GM23248 (cell line): ENCODE measurements at regions not wholly inside any gene's neighbourhood (a gene's known extent, or its start where the extent isn't known, plus 50 kb on each side); places are given as distances from the start of the nearest gene placed in this dataset.

Experiments used
- DNase-seq: peaks from one replicate; pipeline ENCODE4 v3.0.0-alpha.2; 2015
- H2AFZ ChIP-seq: fragments of 200-600 bp; sonication (generic); 2 replicates; pipeline ENCODE4 v1.6.1; 2016; ENCODE audit warnings: antibody characterized with exemption
- H3F3A ChIP-seq: fragments of 200-600 bp; sonication (generic); 2 replicates; pipeline ENCODE4 v1.6.1; 2016; ENCODE audit warnings: mild to moderate bottlenecking, antibody characterized with exemption, mixed run types; ENCODE audit not compliant: insufficient read depth
- H3K27ac ChIP-seq: fragments of 200-600 bp; sonication (generic); 2 replicates; pipeline ENCODE4 v1.5.1; 2016; ENCODE audit warnings: mild to moderate bottlenecking
- H3K27me3 ChIP-seq: fragments of 200-600 bp; sonication (generic); replicated peaks from 2 replicates; pipeline ENCODE4 v1.6.1; 2016; ENCODE audit warnings: mild to moderate bottlenecking; ENCODE audit not compliant: insufficient read depth
- H3K36me3 ChIP-seq: fragments of 200-600 bp; sonication (generic); 2 replicates; pipeline ENCODE4 v1.6.1; 2016; ENCODE audit warnings: low read depth, mild to moderate bottlenecking
- H3K4me1 ChIP-seq: fragments of 200-600 bp; sonication (generic); 2 replicates; pipeline ENCODE4 v1.6.1; 2016; ENCODE audit warnings: mild to moderate bottlenecking; ENCODE audit not compliant: insufficient read depth
- H3K4me2 ChIP-seq: fragments of 200-600 bp; sonication (generic); one replicate; pipeline ENCODE4 v1.6.1; 2016; ENCODE audit warnings: mild to moderate bottlenecking; ENCODE audit not compliant: unreplicated experiment
- H3K4me3 ChIP-seq: fragments of 200-600 bp; sonication (generic); 2 replicates; pipeline ENCODE4 v1.5.1; 2016; ENCODE audit warnings: mild to moderate bottlenecking
- H3K79me2 ChIP-seq: fragments of 200-600 bp; sonication (generic); 2 replicates; pipeline ENCODE4 v1.6.1; 2016; ENCODE audit warnings: mild to moderate bottlenecking; ENCODE audit not compliant: insufficient read depth
- H3K9ac ChIP-seq: fragments of 200-600 bp; sonication (generic); 2 replicates; pipeline ENCODE4 v1.6.1; 2016; ENCODE audit warnings: mild to moderate bottlenecking
- H3K9me2 ChIP-seq: fragments of 200-600 bp; sonication (generic); 2 replicates; pipeline ENCODE4 v1.6.1; 2016; ENCODE audit warnings: mixed run types, mild to moderate bottlenecking, moderate library complexity; ENCODE audit not compliant: insufficient read depth
- H3K9me3 ChIP-seq: fragments of 200-600 bp; sonication (generic); one replicate; pipeline ENCODE4 v1.6.1; 2017; ENCODE audit warnings: low read depth
- H4K20me1 ChIP-seq: fragments of 200-600 bp; sonication (generic); 2 replicates; pipeline ENCODE4 v1.6.0; 2016; ENCODE audit not compliant: insufficient read depth
- EZH2 ChIP-seq: fragments of 200-600 bp; sonication (generic); IDR thresholded peaks from 2 replicates; pipeline ENCODE4 v1.6.1; 2018; ENCODE audit warnings: antibody characterized with exemption, mild to moderate bottlenecking; ENCODE audit not compliant: insufficient read depth, poor library complexity, severe bottlenecking
- EZH2phosphoT487 ChIP-seq: fragments of 200-600 bp; sonication (generic); IDR thresholded peaks from 2 replicates; pipeline ENCODE4 v1.6.1; 2018; ENCODE audit warnings: antibody characterized with exemption, moderate library complexity, mild to moderate bottlenecking, low read depth; ENCODE audit not compliant: insufficient read depth
- WGBS, 2 experiments: methylation state at CpG; one replicate each; pipeline ENCODE4 v1.1.6; 2015 to 2017; ENCODE audit warnings: low lambda C conversion rate in 2 of 2, low coverage in 1 of 2; ENCODE audit errors: missing lambda C conversion rate in 2 of 2; 5-methylcytosine and 5-hydroxymethylcytosine counted together
- in situ Hi-C: fragments of 300-500 bp; cut with MboI; formaldehyde crosslinking; loops from 2 replicates; pipeline ENCODE4 v1.15.0; 2020

DNA sequence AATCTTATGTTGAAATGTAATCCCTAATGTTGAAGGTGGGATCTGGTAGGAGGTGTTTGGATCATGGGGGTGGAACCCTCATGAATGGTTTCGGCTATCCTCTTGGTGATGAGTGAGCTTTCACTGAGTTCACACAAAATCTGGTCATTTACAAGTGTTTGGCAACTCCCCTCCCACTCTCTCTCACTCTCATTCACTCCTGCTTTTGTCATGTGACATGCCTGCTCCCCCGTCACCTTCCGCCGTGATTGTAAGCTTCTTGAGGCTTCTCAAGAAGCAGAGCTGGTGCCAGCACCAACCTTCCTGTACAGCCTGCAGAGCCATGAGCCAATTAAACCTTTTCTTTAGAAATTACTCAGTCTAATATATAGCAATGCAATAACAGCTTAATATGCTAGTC lies 245.4 kb downstream of the BMP4 start:
- H3K9ac ChIP-seq = no peak overlapping the region
- H3K27me3 ChIP-seq = peaks cover 3% of the 10 kb centered on the region; the same call in 1 of the 2 replicates
- H3K4me2 ChIP-seq = no peak overlapping the region
- 80 to 91% methylated on average over 4 of the region's 4 CpGs for WGBS, 2 experiments
- H3K79me2 ChIP-seq = no peaks in the 10 kb centered on the region
- no peak for TF ChIP-seq EZH2phosphoT487
- no peak for TF ChIP-seq EZH2
- H3K36me3 ChIP-seq = no peaks in the 10 kb centered on the region
- H3K9me3 ChIP-seq = no peaks in the 10 kb centered on the region
- no peaks in the 10 kb centered on the region for H3K9me2 ChIP-seq
- H3K27ac ChIP-seq = no peak overlapping the region
- H4K20me1 ChIP-seq = no peaks in the 10 kb centered on the region
- H2AFZ ChIP-seq = no peak overlapping the region
- H3F3A ChIP-seq = no peaks in the 10 kb centered on the region
- in situ Hi-C loops = no loop called here
- DNase-seq = no peak
- H3K4me3 ChIP-seq = no peak overlapping the region
- H3K4me1 ChIP-seq = no peaks in the 10 kb centered on the region; the same call in 1 of the 2 replicates

DNA sequence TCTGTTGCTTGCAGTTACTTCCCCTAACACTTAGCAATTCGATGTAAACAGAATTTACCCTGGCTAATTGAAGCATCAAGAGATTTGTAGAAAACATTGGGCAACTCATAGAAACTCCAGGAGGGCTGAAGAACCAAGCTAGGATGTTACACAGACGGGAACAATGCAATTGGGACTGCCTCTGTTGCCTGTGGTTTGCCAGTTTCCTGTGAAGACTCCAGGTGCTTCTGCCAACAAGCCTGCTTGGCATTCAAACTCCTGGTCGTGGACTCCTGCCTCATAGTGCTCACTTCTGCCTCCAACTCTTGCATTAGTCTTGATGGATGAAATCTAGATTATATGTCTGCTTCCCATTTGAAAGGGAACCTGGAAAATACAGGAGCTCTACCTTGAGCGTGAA lies 246.0 kb downstream of the BMP4 start:
- Histone ChIP-seq H2AFZ (no peak overlapping the region), H3K9me2 (no peaks in the 10 kb centered on the region), H3K27me3 (peaks cover 3% of the 10 kb centered on the region; the same call in 1 of the 2 replicates), H3K4me3 (no peak overlapping the region), H3K27ac (no peak overlapping the region), H3K36me3 (no peaks in the 10 kb centered on the region), H4K20me1 (no peaks in the 10 kb centered on the region), H3K9me3 (no peaks in the 10 kb centered on the region), H3F3A (no peaks in the 10 kb centered on the region), H3K4me1 (no peaks in the 10 kb centered on the region; the same call in 1 of the 2 replicates), H3K9ac (no peak overlapping the region), H3K4me2 (no peak overlapping the region), H3K79me2 (no peaks in the 10 kb centered on the region)
- 27 to 29% methylated on average over 4 of the region's 4 CpGs for WGBS, 2 experiments
- TF ChIP-seq EZH2phosphoT487 = no peak
- no peak for TF ChIP-seq EZH2
- no peak for DNase-seq
- in situ Hi-C loops = no loop called here

- Histone ChIP-seq H3K4me2 (no peak overlapping the region), H4K20me1 (no peaks in the 10 kb centered on the region), H3K9me2 (no peaks in the 10 kb centered on the region), H3K36me3 (no peaks in the 10 kb centered on the region), H2AFZ (no peak overlapping the region), H3F3A (no peaks in the 10 kb centered on the region), H3K27ac (no peak overlapping the region), H3K27me3 (peaks cover 3% of the 10 kb centered on the region; the same call in 1 of the 2 replicates), H3K9me3 (no peaks in the 10 kb centered on the region), H3K79me2 (no peaks in the 10 kb centered on the region), H3K4me1 (no peaks in the 10 kb centered on the region), H3K4me3 (no peak overlapping the region), H3K9ac (no peak overlapping the region)
- no peak for DNase-seq
- in situ Hi-C loops = no loop called here
- TF ChIP-seq EZH2phosphoT487 (no peak), EZH2 (no peak)
- WGBS, 2 experiments = 83 to 91% methylated on average over 3 of the region's 3 CpGs
These were observed 247.2 kb downstream of the BMP4 start for GRCh38 chr14:53709381-53709780.

GRCh38 chr14:53703457-53703856 lies 253.2 kb downstream of the BMP4 start:
- no peak overlapping the region for H3K27ac ChIP-seq
- no peak overlapping the region for H3K9ac ChIP-seq
- H3K4me1 ChIP-seq = no peaks in the 10 kb centered on the region
- H2AFZ ChIP-seq = no peak overlapping the region
- no peaks in the 10 kb centered on the region for H3K36me3 ChIP-seq
- peaks cover 3% of the 10 kb centered on the region; the same call in 1 of the 2 replicates for H3K27me3 ChIP-seq
- no peak overlapping the region for H3K4me3 ChIP-seq
- in situ Hi-C loops = no loop called here
- H3K9me3 ChIP-seq = no peaks in the 10 kb centered on the region
- no peak overlapping the region for H3K4me2 ChIP-seq
- DNase-seq = no peak
- H3K79me2 ChIP-seq = no peaks in the 10 kb centered on the region
- no peaks in the 10 kb centered on the region for H3F3A ChIP-seq
- no peaks in the 10 kb centered on the region for H4K20me1 ChIP-seq
- H3K9me2 ChIP-seq = no peaks in the 10 kb centered on the region
- TF ChIP-seq EZH2phosphoT487 = no peak
- TF ChIP-seq EZH2 = no peak
